HTR-8/SVneo (cell line): ENCODE measurements at regions not wholly inside any gene's neighbourhood (a gene's known extent, or its start where the extent isn't known, plus 50 kb on each side); places are given as distances from the start of the nearest gene placed in this dataset.
"Not testable (repeated sequence)": the region's sequence is repeated elsewhere in the genome, so short reads cannot be mapped to it uniquely, and the experiment has no call there.

ENCODE experiments used
- DNase-seq: peaks from one replicate; pipeline ENCODE4 v3.0.0; 2011; ENCODE audit warnings: low spot score, mixed read lengths; ENCODE audit not compliant: insufficient read length
- FAIRE-seq: peaks from 2 replicates; lab custom pipeline; 2011; peaks lifted over from hg19 to GRCh38; lab: Jason Lieb, UNC

- DNase-seq (no peak), FAIRE-seq (no peak)
Observed at GRCh38 chr12:46480316-46480715, 107.7 kb upstream of the SLC38A2 start.

- DNase-seq: no peak
- no peak for FAIRE-seq
Observed at GRCh38 chr12:46478123-46478522, 105.5 kb upstream of the SLC38A2 start.

DNA sequence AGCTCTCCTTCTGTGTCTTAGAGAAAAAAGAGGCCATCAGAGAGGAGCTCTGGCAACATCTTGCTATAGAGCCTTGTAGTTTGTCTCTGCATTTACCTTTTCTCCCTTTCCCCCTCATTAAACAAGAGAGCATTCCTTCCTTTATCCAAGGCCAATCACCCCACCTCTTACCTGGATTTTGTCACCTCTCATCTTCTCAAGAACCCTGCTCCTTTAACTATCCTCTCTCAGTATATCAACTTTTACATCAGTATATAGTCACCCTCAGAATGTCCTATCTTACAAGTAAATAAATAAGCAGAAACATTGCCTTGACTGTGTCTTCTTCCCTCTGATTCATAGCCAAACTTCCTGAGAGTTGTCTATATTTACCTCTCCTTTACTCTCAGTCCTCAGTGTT is 105.0 kb upstream of the SLC38A2 start:
- FAIRE-seq: no peak
- no peak for DNase-seq

DNA sequence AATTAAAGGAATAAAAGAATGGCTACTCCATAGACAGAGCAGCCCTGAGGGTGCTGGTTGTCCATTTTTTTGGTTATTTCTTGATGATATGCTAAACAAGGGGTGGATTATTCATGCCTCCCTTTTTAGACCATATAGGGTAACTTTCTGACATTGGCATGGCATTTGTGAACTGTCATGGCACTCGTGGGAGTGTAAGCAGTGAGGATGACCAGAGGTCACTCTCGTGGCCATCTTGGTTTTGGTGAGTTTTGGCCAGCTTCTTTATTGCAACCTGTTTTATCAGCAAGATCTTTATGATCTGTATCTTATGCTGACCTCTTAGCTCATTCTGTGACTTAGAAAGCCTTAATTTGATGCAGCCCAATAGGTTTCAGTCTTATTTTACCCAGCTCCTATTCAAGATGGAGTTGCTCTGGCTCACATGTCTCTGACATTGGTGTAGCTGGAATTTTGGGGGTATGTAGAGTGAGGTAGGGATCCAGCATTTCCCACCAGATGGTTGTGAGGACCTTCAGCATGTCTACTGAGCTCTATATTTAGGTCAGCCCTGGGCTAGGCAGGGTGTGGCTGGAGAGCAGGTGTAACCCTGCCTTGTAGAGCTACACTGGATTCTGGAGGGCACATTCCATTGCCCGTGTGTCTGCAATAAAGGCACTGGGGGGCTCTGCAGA is 103.5 kb upstream of the SLC38A2 start:
- FAIRE-seq (no peak), DNase-seq (no peak)

DNA sequence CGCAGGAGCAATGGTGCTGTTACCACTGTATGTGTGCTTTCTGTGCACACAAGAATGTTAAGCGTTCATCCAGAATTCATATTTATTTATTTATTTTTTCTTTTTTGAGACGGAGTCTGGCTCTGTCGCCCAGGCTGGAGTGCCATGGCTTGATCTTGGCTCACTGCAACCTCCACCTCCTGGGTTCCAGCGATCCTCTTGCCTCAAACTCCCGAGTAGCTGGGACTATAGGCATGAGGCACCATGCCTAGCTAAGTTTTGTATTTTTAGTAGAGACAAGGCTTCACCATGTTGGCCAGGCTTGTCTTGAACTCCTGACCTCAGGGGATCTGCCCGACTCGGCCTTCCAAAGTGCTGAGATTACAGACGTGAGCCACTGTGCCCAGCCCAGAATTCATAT is 101.8 kb upstream of the SLC38A2 start:
- DNase-seq, FAIRE-seq: not testable (repeated sequence)

DNA sequence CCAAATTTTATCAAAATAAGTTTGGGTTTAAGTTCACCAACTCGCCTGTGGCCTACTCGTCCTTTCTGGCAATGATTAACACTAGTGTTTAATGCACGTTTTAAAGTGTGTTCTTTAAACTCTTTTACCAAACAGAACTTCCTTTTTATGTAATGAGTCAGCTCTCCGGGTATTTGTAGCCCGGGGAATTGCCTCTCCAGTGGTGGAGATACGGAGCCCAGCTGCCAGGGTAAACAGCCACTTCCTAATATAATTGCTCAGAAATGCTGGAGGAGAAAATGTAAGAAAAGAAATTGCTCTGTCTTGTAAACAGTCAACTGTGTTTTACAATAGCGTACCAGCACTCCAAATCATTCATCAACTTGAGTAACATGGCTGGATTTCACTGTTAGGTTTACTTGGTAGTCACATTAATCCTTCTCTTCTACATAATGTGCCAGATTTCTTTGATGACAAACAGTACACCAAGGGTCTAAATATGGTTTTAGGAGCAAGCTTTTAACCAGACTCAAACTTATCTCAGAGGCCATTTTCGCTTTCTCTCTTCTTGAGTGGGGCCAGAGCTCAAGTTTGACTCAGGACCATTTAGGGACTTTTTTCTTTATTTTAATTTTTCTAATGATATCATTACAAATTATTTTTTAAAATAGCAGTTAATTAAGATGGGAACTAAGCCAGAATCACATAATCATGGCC is 101.2 kb upstream of the SLC38A2 start:
- FAIRE-seq: no peak
- peak; percentile 48 for DNase-seq

GRCh38 chr12:46472893-46473633 is 100.5 kb upstream of the SLC38A2 start:
- DNase-seq (peak; percentile 41), FAIRE-seq (no peak)

- DNase-seq: no peak
- FAIRE-seq: no peak
Observed at GRCh38 chr12:46472144-46472705, 99.7 kb upstream of the SLC38A2 start.

DNA sequence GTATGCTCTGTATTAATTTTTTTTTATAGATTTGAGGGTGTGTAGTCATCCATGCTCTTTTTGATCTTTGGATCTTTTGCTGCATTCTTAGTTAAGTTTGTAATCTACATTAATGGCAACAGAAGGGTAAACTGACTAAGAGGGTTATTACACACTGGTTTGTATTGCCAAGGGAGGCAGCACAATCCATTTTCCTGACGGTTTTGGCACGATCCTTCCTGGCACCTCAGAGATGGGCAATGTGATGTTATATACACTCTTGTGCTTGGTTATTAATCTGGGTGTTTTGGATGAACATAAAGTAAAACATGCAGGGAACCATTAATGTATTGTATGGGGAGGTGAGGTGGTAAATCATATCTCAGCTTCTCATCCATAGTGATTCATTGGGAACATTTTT is 98.8 kb upstream of the SLC38A2 start:
- FAIRE-seq (no peak), DNase-seq (no peak)

DNA sequence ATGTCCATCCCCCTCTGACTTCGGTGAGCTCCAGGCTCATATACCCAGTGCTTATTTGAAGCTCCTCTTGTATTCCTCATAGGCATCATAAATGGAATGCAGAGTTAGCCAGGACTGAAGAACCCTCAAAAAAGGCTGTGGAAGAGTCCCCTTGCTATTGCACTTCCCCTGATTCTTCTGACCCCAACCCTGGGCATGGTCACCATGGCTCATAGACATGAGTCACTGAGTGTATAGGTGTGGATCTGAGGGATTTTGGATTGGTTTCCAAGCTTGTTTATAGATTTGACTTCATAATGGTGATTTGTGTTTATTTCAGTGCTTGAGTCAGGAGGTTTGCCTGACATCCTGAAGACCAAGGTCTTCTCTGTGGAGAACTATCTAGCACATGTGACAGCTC is 98.4 kb upstream of the SLC38A2 start:
- FAIRE-seq: no peak
- no peak for DNase-seq

GRCh38 chr12:46470036-46470627 is 97.6 kb upstream of the SLC38A2 start:
- no peak for FAIRE-seq
- DNase-seq: no peak

- DNase-seq (no peak), FAIRE-seq (no peak)
Observed at GRCh38 chr12:46468813-46469212, 96.2 kb upstream of the SLC38A2 start.

DNA sequence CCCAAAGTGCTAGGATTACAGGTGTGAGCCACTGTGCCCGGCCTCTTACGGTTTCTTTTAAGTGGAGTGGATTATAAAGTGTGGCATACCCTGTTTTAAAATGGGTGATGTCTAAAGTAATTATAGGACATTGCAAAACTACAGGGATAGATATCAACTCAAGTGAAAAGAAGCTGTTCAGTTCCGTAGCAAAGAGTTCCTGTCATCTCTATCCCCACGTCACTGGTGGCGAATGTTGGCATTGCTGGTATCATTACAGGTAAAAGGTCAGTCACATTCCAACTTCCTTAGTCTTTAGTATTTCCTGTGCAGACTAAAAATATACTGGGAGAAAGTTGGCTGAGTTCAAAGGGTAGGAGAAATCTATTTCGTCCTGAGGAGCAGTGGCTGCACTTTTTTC is 95.6 kb upstream of the SLC38A2 start:
- no peak for DNase-seq
- peak; percentile 87 for FAIRE-seq

GRCh38 chr12:46465307-46465706 is 92.7 kb upstream of the SLC38A2 start:
- DNase-seq (no peak), FAIRE-seq (no peak)

GRCh38 chr12:46464863-46465262 is 92.3 kb upstream of the SLC38A2 start:
- FAIRE-seq: no peak
- DNase-seq: no peak

DNA sequence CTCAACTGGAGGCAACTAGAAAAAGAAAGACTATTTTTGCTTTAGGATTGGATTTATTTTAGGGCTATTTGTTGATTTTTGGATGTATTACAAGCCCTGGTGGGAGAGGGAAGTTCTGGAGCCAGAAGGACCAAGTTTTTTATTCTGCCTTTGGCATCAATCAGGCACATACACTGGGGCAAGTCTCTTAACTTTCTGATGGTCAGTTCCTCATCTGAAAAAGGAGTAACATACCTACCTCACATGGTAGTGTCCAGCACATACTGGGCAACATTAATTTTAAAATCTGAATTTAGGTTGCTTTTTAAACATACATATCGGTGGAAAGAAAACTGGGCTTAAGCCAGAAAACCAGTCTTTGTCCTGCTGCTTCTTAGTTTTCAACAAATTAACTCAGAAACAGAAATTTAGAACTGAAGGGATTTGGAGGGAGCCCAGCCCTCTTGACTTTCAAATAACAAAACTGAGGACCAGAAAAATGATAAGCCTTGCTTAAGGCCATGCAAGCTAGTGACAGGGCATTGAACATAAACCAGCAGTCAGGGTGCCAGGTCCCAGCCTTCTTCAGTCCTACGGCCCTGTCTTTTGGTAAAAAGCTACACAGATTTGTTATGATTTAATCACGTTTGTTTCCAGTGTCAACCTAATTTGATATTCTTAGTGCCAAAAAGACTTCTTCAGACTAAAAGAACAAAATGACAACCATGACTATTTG is 90.2 kb upstream of the SLC38A2 start:
- no peak for FAIRE-seq
- no peak for DNase-seq

GRCh38 chr12:46461907-46462640 is 89.5 kb upstream of the SLC38A2 start:
- FAIRE-seq (no peak), DNase-seq (peak; percentile 38)

GRCh38 chr12:46461459-46461858 is 88.9 kb upstream of the SLC38A2 start:
- no peak for FAIRE-seq
- no peak for DNase-seq

DNA sequence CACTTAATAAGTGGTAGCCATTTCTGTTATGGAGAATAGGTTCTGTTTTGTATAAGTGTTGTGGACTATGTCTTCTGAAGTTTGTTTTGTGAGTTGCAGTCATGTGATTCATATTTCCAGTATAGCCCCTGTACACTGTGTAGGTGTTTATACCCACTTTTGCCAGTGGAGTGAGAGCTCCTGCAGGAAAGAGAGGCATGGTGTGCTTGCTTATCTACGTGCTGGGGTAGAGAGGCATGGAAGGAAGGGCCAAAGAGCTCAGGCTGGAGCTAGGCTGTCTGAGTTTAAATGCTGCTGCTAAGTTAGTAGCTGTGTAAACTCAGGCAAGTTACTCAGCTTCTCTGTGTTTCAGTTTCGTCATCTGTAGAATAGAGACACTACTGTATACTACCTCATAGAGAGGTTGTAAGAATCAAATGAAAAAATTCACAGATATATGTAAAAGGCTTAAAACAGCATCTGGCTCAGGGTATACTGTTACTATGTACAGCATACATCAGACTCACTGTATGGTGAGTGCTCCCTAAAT is 88.2 kb upstream of the SLC38A2 start:
- FAIRE-seq (no peak), DNase-seq (no peak)
